ENCODE measurements at regions not wholly inside any gene's neighbourhood (a gene's known extent, or its start where the extent isn't known, plus 50 kb on each side); places are given as distances from the start of the nearest gene placed in this dataset.

DNA sequence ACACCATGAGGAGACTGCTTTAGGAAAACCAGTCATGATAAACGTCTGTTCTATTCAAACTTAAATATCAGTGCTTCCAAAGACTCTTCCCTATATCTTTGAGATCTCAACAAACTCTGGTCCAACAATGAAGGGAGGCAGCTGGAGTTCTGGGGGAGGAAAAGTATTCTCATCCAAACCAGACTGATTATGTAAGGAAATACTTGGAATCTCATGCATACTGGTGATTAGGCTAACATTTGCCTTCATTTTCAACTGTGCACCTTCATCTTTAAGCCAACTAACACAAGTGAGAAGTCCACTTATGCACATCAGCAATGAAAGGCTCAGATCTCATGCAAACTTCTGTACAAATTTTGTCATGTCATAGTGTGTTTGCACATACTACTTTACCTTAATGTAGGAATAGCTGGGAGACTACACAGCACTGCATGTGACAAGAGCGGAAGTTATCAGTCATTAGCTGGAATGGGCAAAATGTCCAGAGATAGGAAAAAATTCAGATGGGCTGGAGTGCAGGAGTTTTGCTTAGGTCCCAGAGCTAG, 67.5 kb upstream of the STK17B start:
- no peak for TF ChIP-seq EZH2 (IDR thresholded peaks at IDR 0.05; ENCODE audit: insufficient read depth, poor library complexity, severe bottlenecking)
- no peak for TF ChIP-seq EZH2phosphoT487 (IDR thresholded peaks at IDR 0.05; ENCODE audit: insufficient read depth, low read depth)

All from GM23248 (cell line).